GM19099 (cell line): ENCODE measurements at regions not wholly inside any gene's neighbourhood (a gene's known extent, or its start where the extent isn't known, plus 50 kb on each side); places are given as distances from the start of the nearest gene placed in this dataset.

Source experiments
- POLR2A ChIP-seq: IDR thresholded peaks from 3 replicates; pipeline ENCODE4 v1.6.1; 2011; ENCODE audit warnings: low read depth; ENCODE audit not compliant: insufficient read length; ENCODE audit errors: extremely low read depth

DNA sequence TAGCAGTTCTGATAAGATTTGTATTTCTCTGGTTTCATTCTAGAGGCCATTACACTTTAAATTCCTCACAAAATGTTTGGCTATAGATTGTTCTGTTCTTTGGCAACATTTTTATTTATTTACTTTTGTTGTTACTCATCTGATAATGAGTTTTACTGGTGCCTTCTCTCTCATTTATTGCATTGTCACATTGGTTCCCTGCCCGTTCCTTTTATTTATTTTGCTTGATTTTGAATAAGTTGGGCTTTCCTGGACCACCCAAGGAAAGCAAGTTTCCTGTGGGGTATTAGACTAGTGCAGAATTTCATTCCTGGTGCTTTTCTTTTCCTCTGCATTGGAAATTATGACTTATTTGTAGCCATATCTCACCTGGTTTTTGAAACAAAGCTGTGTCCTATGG, 232.0 kb downstream of the SOCS6 start:
- TF ChIP-seq POLR2A: no peak

DNA sequence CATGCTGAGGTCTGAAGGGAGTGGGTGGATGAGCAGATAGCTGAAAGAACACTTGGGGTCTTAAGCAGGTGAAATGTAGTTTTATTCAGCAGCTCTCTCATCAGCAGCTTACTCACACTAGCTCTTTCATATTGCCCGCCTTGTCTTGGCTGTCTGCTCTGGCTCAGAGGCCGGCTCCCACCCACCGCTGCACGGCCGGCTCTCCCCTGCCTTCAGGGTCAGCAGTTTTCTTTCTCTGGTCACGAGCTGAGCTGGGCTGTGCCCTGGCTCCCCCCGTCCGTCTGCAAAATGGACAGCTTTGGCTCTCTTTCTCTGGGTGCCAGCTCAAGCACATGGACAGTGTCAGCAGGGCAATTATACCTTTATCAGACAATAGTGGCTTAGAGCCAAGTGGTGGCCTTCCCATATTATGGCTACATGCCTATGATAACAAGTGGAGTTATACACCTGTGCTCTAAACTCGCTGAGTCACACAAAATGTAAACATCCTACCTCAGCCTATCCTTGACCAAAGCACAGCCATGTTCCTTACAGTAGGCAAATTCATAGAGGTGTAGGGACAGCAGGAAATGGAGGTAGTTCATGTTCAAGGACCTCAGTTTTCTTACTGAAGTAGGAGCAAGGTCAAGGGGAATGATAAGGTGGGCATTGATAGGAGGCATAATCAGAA, 224.8 kb downstream of the SOCS6 start:
- no peak for TF ChIP-seq POLR2A

DNA sequence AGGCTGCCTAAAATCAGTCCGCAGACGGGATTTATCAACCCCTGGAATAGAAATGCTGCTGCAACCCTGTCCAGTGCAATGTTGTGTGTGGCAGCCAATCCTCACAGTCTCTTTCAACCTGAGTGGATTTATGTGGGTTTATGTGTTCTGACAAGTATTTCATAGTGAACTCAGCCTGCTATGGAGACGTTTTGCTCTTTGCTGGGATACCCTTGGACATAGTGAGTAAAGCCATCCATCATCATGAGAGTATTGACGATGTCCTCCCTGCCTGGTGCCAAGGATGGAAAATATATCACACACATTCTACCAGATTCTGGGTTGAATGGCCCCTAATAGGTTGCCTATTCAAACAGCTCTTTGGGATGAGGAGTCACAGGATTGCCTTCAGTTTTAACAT, 219.1 kb downstream of the SOCS6 start:
- no peak for TF ChIP-seq POLR2A

DNA sequence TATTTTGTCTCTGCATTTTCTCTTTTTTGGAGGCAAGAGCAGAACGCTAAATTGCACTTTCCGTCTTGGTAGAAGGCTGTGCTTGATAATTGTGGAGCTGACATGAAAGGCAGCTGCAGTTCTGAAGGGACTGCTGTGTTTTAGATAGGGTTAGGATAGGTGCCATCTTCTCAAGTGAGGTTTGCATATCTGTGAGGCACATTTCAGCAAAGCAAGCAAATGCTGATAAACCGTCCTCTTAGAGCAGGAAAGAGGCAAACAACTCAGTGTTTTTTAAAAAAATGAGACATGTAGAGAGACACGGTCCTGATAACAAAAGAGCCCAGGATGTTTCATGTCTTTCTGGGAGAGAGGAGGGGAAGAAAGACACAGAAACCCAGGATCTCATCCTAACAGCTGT, 217.7 kb downstream of the SOCS6 start:
- TF ChIP-seq POLR2A: no peak

DNA sequence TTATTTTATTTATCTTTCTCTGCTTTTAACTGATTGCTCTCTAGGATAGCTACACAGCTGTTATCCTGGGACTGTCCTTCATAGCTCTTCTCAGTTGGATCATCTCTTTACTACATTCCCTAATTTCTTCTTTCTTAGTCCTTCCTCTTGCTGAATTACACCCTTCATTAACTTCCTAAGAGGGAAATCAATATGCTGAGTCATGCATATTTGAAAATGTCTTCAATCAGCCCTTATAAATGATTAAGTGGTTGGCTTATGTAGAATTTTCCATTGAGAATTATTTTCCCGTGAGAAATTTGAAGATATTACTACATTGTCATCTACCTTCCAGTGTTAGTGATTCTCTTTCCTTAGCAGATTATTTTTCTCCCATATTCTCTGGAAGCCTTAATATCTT, 214.2 kb downstream of the SOCS6 start:
- no peak for TF ChIP-seq POLR2A

DNA sequence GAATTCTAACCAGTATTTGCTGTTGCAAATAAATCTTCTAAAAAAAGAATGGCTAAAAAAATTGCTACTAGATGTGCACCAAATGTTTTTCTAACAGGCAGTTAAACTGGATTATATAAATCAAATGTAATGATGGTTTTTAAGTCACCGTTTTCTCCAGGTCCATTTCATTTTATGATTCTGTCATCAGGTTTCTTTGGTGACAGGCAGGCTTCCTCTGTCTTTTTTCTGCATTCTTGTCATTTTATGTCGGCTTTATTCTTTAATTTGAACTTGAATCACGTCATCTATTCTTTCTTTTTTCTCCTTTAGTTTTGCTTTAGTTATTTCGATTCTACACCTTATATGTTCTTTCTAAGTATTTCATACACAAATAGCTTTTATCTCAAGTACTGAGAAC, 212.5 kb downstream of the SOCS6 start:
- TF ChIP-seq POLR2A: no peak

DNA sequence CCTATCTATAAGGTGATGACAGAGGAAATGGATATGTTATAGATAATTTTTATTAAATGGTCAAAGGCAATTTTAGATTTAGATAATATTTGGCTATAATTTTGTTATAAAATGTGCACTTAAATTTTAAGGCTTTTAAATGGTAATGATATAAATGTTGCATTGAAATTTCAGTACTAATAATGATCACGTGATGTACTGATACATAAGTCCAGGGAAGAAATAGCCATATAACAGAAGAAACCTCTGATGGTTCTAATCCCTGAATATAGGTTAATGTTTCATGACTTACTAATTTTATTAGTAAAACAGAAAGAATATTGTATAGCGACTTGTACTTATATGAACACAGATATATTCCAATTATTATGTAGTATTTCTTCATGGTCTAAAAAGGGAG, 211.9 kb downstream of the SOCS6 start:
- TF ChIP-seq POLR2A: no peak

DNA sequence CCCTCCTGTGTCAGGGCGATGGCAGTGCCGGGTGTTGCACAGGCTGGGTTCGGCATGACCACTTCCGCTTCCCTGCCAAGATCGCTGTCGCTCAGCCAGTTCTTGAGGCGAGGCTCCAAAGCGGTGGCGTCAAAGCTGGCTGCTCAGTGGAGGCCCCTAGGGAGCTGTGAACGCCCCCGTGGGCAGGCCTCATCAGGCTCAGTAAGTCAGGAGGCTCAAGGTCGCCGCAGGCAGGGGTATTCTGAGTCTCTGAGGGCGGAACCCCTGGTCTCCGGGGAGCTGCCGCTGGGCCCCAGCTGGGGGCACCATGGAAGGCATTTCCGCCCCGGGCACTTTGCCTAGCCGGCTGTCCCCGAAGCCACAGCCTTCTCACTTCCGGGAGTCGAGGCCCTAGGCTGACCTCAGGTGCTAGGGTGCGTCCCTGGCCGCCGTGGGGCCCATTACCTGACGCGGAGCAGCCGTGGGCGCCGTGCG, 210.4 kb downstream of the SOCS6 start:
- no peak for TF ChIP-seq POLR2A

DNA sequence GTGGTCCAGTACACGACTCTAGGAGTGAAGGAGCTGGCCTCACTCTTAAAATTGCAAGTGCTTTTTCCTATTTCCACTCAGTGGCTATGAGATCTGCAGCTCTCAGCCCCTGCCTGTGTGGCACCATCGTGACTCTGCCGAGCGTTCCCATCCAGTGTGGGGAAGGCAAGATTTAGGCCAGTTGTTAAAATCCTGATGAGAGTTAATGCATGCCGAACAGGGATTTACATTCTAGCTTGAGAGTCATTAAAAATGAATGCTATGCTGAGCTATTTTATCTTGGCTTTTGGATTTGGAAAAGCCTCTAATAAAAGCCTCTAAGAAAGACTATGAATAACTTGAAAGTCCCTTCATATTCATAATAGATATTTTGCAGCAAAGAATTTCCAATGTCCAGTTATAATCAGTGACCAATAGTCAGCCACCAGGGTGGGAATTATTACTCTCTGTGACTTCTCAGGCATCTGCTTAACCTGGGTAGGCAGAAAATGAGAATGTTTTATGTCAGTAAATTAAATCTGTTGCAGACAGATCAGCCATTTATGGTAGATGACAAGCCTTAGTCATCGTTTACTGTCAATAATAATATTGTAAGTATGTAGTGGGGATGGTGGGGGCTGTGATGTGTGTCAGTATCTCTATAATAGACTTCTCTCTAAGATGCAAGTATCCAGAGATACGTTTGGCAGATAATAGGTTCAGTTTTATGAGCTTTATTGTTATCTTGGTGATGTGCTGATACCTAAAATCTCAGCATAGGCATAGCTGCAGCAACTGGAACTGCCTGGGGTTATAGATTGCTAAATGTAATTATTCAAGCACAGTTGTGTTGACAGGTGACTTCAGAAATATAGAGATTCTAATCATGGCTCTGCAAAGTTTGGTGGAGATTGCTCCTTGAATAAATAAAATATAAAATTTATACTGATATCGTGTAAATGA, 207.8 kb downstream of the SOCS6 start:
- no peak for TF ChIP-seq POLR2A

DNA sequence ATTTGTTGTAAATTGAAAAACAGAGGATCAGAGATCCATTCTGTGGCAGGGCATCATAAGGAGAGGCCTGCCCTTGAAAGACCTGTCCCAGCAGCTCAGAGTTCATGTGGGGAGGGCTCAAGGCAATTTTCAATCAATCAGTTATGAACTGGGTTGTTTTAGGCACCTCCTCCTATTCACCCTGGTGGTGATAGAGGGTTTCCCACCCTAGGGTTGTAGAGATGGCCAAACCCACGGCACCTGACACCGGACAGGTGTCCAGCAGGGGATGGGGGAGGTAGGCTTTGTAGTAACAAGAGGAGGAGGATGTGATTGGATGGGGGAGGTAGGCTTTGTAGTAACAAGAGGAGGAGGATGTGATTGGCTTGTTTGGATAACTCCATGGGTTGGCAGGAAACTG, 205.7 kb downstream of the SOCS6 start:
- TF ChIP-seq POLR2A: no peak

DNA sequence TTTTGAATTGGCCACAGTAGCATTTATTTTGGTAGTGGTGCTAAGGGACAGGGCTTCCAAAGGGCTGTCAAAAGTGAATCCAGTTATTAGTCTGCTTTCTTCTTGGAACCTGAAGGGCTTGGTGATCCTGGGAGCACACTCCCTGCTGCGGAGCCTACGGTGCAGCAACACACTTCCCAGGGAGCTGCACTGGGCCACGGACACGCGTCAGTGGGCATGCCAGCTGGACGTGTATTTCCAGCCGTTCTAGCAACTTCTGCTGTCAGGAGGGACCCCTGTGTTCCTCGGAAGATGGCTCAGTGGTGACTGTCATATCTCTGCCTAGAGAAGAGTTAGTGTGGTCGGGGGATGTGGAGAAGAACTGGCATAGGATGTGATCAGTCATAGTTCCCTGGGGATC, 204.6 kb downstream of the SOCS6 start:
- no peak for TF ChIP-seq POLR2A

DNA sequence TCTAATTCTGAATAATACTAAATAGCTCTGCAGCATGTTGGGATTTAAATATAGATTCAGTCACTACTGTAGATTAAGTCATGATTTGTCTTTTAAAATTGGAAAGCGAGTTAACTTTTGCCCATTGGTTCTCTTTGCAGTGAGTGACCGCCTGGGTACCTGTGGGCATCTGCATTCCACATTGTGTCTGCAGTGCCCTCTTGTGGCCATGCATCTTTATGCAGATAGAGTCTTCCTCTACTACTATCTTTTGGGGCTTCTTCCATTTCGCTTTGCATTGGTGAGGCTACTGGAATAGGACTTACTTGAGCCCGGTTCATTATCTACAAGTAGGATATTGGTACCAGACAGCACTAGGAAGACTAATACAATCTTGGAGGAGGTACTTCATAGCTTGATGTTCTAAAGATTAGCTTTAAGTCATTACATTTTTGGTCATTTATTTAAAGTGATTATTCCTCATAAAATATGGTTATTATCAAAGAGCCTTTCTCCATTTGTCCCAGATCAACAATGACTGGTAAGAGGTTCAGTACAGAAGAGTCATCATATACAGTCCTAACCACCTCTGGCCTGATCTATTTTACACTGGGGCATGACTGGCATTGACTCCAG, 203.0 kb downstream of the SOCS6 start:
- no peak for TF ChIP-seq POLR2A

DNA sequence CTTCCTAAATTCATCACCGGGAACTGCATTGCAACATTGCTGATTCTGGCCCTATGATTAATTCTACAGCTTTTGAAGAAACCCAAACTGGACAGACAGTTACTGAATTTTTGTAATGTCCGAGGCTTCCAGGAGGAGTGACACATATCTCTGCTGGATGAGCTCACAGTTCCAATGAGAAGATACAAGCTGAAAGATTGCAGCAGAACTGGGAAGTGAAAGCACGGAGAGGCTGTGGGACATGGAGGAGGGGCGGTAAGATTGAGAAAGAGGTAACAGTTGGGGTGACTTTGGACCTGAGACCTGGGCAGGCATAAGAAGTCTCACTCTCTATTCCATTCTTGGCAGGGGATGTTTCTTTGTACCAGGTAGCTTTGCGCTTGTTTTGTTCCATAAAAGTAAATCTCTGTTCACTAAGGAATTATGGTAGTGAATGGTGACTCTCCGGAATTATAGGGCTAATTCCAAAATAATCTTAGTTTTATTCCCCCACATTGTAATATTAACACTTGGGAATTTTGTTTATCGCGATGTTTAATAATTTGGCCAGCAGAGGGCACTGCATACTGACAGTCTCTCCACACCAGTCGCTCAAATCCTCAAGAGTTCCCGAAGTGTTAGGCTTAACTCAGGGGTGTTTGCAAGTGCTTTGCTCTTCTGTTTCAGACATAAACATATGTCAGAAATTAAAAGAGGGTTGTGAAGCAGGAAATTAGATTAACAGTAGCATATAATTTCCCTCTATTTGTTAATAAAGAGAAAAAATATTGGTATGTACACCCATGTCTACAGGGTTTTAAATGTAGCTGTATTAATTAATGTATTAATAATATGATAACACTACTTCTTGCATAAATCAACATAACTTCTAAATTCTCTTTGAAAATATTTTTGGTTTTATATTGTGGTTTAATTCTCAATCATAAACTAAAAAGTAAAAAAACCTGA, 201.4 kb downstream of the SOCS6 start:
- TF ChIP-seq POLR2A: no peak

DNA sequence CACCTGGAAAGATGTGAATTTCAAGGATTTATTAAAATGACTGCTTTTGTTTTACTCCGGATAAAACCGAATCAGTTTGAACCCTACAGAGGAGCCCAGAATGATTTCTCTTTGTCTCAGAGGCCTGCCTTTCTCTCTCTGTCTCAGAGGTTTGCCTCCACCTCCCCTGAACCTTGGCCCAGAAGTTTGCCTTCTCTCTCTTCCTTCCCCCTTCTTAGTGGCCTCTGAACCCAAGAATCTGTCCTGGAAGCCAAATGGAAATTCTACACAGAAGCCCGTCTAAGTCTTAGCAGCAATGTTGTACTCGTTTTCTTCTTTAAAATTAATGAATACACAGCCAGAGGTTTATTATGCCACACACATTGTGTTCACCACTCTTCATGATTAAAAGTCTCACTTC, 200.7 kb downstream of the SOCS6 start:
- TF ChIP-seq POLR2A: no peak

DNA sequence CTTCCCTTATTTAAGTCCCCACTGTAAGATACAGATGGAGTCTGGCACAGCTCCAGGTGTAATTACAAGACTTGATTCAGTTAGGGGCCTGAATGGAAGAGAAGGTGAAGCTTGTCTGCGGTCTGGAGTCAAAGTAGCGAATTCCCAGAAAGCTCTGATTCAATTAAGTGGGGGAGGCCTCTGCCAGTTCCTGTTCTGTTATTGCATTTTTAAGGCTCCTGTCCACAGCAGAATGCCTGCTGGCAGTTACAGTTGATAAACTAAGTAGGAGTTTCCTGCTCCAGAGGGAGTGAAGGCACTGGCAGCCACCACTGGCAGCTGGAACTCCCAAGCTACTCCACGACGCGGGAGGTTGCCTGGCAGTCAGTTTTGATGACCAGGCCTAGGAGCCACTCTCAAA, 181.1 kb downstream of the SOCS6 start:
- no peak for TF ChIP-seq POLR2A
